ENCODE measurements at regions not wholly inside any gene's neighbourhood (a gene's known extent, or its start where the extent isn't known, plus 50 kb on each side); places are given as distances from the start of the nearest gene placed in this dataset.

DNA sequence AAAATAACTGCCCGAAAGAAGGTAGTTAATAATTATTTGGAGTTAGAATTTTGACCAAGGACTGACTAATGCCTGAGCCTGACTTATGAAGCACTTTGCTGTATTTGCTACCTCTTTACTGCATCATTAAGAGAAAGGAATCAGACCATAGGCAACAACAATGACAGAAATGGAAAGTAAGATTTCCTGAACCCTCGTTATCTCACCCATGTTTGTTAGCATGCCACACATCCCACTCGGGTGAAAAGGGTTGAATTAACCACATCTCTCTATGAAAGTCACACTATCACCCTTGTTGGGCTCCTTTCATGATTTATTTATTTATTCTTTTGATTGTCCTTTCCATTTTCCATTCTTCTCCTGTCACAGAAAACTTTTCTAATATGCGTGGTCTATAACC lies 59.6 kb downstream of the OLIG3 start:
- DNase-seq: no peak

- peak; percentile 64 to 75 for DNase-seq
Observed at GRCh38 chr6:137432054-137432611, 62.1 kb downstream of the OLIG3 start.

GRCh38 chr6:137430954-137431353 lies 63.2 kb downstream of the OLIG3 start:
- no peak for DNase-seq

- no peak for DNase-seq
Observed at GRCh38 chr6:137427656-137428290, 66.4 kb downstream of the OLIG3 start.

DNA sequence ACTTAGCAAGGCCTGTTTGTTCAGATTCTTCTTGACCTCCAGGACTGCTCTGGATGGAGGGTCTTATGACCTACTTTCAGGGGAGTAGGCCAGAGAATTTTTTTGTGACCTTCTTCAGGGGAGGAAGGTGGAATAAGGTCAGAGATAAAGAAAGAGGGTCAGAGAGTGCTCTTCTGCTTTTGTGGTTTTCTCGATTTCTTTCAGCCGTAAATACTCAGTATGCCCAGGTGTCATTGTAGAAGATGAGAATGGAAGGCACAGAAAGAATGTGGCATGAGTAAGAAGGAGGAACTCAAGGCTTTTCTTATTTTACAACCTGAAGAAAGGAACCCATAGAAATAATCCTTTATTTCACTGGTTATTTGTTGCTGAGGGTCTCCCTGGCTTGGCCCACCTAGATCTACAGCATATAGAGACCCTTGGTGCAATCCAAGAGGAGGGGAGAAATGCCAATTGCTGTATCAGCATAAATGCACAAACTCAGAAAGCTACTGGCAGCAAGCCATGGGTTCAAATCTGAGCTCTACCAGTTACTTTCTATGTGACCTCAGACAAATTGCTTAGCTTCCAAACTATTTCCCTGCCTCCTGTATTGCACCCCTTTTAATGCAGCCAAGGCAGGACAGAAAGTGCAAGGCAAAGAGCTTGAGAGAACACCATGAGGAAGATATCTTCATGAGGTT lies 68.0 kb downstream of the OLIG3 start:
- no peak for DNase-seq

- no peak for DNase-seq
Observed at GRCh38 chr6:137424251-137424650, 69.9 kb downstream of the OLIG3 start.

- peak in 1 of 2 experiments; percentile 20 for DNase-seq
Observed at GRCh38 chr6:137423451-137424168, 70.6 kb downstream of the OLIG3 start.

GRCh38 chr6:137417396-137417795 lies 76.8 kb downstream of the OLIG3 start:
- no peak for DNase-seq

DNA sequence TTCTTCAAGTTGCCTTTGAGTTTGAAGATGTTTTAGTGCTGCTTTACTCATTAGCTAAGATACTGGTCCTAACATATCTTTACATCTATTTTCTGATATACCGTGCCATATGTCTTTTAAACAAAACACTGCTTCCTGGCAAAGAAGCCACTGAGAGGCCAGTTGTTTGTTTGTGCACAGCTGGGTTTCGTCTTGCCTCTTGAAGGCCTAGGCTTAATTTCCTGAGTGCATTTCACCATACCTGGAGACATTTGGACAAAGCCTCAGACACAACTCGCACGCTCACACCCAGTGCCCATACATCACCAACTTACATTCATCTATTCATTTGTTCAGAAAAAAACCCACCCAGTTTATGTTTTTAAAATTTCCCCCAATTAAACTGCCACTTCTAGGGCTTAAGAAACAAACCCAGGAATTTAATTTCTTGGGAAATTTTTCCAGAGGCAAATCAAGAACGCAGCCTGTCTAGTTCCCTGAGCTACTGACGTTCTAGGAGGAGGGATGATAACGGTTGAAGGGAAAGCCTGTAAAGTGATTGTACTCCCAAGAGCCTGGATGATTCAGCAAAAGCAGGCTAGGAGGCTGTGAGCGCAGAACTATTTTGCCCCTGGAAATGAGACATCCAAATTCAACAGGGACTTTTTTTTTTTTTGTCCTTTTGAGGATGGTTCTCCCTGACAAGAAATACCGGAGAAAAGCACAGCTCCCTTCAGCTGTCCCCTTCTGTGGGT lies 77.7 kb downstream of the OLIG3 start:
- DNase-seq: no peak

DNA sequence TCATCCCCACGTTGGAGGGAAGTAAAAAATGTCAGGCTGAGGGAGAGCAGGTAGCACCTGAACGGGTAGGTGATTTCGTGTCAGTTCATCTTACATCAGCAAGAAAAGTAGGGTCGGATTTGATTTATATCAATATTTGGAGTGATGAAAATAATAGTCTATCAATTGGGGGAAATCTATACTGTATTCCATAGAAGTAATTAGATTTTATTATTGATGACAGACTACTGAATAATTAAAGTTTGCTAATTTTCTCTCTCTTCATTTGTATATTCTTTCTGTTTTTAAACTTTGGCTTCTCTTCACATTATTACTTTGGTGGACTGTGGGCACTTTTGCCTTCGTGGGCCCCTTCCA lies 78.4 kb downstream of the OLIG3 start:
- no peak for DNase-seq

DNA sequence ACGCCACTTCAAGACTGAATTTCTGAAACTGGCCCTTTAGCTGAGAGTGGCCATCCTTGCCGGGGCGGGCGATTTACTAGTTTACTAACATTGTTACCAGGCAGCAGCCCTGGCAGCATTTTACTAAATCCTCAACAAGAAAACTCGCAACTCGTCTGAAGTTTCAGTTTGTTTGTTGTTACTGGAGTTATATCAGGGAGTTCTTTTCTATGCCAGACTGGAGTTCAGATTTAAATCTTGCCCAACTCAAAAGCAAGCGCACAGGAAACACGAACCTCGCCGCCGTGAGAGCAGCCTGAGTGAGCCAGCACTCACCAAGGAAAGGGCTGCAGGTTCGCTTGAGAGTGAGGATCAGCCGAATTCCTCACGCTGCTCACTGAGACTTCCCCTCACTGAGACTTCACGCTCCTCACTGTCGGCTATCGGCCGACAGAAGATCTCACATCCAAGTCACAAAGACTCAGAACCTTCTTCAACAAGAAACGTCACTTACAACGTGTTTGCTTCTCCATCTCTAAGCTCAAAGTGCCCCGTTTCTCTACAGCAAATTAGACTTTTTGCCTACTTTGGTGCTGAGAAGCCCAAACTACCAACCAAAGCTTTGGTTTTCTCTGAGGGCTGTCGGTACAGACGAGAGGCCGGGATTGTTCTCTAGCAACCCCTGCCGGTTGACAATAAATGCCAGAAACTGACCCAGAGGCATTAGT lies 78.9 kb downstream of the OLIG3 start:
- DNase-seq: peak; percentile 28 to 74

DNA sequence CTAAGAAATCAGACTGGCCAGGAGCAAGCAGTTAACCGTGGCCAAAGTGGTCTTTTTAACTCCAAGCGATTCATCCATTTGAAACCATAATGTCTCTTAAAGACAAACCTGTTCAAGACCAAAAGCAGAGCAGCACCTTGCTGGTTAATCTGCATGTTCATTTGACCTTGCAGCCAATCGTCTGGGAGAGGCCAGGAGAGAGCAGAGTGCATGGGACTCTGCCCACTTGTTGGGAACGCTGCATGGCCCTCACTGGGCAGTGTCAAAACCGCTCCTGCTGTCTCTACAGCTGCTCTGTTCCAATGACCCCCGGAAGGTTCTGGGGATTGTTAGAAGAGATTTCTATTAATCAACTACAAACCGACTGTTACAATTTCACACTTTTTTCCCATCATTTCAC lies 79.6 kb downstream of the OLIG3 start:
- DNase-seq: peak in 1 of 2 experiments; percentile 3

DNA sequence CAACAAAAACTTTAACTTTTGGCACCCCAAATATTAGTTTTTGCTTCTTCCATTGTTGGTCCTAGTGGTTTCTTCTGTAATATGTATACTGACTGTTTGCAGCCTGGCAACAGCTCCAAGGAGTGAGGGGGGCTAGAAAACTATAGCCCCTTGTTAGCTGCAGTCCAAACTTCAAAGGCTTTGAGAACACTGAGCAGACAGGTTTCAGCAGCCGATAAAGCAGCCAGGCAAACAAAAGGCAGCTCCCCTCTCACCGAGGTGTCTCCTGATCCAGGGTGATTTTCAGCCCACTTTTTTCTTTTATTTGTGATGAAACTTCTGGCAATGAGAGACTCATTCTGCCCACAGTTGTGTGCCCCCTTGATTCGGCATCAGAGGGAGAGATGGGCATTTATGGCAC lies 80.7 kb downstream of the OLIG3 start:
- no peak for DNase-seq

DNA sequence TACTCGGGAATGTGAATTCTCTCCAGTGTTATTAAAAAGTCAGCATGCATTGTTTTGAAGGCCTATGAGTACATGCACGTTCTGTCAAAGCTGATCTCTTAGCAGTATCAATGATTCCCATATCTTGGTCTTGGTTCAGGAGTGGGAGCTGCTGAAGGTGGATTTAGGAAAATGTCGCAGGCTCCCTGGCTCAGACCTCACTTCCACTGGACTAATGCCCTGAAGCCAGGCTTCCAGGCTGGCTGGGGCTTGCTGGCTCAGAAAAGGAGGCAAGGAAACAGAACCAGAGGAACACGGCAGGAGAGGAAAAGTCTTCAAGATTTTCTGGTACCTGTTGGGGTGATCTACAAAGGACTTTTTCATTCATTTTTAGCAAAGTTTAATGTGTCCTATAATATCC lies 81.6 kb downstream of the OLIG3 start:
- no peak for DNase-seq

DNA sequence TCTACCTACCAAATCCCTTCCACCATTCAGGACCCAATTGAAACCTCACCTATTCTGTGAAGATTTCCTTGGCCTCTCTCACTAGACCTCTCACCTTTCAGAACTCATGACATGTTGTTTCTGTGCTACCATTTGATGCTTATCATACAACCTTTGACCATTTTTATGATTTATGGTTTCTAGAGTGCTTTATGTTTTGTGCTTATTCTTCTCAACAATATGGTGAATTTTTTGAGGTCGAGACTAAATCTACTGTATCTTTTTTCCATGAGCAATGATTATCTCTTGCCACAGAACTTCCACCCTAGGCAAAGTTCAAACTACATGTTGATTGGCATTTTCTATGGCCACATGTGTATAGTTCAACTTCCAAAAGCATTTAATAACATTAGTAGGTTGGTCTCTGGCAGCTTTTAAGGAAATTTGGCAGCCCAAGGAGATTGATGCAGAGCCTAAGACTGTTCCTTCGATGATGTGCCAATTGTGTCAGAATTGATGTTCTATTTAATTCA lies 84.9 kb downstream of the OLIG3 start:
- no peak for DNase-seq

DNA sequence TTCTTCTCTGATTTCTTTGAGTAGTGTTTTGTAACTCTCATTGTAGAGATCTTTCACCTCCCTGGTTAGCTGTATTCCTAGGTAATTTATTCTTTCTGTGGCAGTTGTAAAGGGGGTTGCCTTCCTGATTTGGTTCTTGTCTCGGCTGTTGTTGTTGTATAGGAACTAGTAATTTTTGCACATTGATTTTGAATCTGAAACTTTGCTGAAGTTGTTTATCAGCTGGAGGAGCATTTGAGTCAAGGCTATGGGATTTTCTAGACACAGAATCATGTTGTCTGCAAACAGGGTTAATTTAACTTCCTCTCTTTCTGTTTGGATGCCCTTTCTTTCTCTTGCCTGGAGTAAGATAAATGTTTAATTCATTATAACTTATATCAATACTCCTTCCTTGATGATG lies 86.4 kb downstream of the OLIG3 start:
- no peak for DNase-seq

GRCh38 chr6:137405806-137406205 lies 88.4 kb downstream of the OLIG3 start:
- no peak for DNase-seq

- peak; percentile 5 to 15 for DNase-seq
Observed at GRCh38 chr6:137403855-137404254, 90.3 kb downstream of the OLIG3 start.

GRCh38 chr6:137403443-137403842 lies 90.8 kb downstream of the OLIG3 start:
- no peak for DNase-seq

DNA sequence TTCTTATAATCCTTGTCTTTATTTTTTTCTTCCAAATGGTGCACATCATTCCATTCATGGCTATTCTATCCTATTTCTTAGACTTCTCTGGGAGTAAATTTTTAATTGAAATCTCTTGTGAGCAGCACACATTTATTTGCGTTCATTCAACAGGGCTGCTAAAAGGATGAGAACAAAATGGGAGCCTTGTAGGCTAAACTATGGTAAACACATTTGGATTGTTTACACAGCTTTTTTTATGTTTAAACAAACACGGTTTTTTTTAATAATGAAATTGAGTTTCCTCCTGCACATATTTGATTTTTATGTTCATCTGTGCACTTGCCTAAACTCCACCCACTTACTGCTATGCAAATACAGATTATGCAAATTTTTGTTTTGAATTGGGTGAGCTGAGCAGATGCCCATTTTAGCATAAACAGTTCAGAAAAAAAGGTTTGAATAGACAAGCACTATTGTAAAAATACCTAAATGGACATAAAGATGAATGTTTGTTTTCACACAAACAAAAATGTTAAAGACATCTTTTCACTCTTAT lies 92.0 kb downstream of the OLIG3 start:
- DNase-seq: peak; percentile 84 to 92

- no peak for DNase-seq
Observed at GRCh38 chr6:137401088-137401487, 93.1 kb downstream of the OLIG3 start.

GRCh38 chr6:137399881-137400443 lies 94.2 kb downstream of the OLIG3 start:
- DNase-seq: peak in 1 of 2 experiments; percentile 1
